ENCODE measurements at regions not wholly inside any gene's neighbourhood (a gene's known extent, or its start where the extent isn't known, plus 50 kb on each side); places are given as distances from the start of the nearest gene placed in this dataset.

DNA sequence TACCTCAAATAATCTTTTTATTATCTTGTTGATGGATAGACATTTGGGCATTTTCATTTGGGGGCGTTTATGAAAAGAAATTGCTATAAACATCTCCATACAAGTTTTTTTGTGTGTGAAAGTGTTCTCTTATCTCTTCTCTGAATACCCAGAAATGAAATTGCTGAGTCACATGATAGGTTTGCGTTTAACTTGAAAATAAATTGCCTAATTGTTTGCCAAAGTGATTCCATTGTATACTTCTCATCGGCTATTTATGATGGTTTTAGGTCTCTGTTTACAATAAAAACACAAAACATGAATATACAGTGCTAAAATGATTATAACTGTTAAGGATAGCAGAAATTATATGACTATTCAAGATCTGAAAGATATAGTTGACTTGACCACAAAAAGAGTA lies 361.7 kb downstream of the TAF11L14 start:
- TF ChIP-seq, protein P1, sequence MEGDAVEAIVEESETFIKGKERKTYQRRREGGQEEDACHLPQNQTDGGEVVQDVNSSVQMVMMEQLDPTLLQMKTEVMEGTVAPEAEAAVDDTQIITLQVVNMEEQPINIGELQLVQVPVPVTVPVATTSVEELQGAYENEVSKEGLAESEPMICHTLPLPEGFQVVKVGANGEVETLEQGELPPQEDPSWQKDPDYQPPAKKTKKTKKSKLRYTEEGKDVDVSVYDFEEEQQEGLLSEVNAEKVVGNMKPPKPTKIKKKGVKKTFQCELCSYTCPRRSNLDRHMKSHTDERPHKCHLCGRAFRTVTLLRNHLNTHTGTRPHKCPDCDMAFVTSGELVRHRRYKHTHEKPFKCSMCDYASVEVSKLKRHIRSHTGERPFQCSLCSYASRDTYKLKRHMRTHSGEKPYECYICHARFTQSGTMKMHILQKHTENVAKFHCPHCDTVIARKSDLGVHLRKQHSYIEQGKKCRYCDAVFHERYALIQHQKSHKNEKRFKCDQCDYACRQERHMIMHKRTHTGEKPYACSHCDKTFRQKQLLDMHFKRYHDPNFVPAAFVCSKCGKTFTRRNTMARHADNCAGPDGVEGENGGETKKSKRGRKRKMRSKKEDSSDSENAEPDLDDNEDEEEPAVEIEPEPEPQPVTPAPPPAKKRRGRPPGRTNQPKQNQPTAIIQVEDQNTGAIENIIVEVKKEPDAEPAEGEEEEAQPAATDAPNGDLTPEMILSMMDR (conservative IDR thresholded peaks at IDR 0.05 in 1 of 2, IDR thresholded peaks at IDR 0.05 in 1 of 2; ENCODE audit: low read depth in 1 of 2, low read length in 2 of 2): no peak
- no peak for TF ChIP-seq EZH2 (IDR thresholded peaks at IDR 0.05; ENCODE audit: low read length, missing control alignments)
